GM19395 (cell line): ENCODE measurements at regions not wholly inside any gene's neighbourhood (a gene's known extent, or its start where the extent isn't known, plus 50 kb on each side); places are given as distances from the start of the nearest gene placed in this dataset.

Experiments
- ATAC-seq: cut with Tn5 transposase; IDR thresholded peaks from one replicate; pipeline ENCODE4 v1.9.1; 2021; ENCODE audit warnings: mild to moderate bottlenecking, moderate library complexity; ENCODE audit not compliant: unreplicated experiment

DNA sequence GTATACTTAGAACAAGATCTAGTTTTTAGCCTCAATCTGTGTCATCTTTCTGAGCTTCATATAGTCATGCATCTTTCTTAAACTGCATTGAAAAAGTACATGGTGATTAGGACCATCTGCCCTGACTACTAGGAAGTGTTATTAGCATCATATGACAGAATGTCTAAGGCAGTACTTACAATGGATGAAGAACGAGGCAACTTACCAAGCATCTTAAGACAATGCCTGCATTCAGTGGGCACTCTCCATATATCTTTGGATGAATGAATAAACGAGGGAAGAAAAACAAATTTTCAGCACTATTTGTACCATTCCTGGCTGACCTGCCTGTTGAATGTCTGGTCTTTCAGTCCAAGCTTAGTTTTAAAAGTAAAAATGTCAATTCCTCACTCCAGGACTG lies 185.4 kb upstream of the EPHA3 start:
- ATAC-seq, result no peak

DNA sequence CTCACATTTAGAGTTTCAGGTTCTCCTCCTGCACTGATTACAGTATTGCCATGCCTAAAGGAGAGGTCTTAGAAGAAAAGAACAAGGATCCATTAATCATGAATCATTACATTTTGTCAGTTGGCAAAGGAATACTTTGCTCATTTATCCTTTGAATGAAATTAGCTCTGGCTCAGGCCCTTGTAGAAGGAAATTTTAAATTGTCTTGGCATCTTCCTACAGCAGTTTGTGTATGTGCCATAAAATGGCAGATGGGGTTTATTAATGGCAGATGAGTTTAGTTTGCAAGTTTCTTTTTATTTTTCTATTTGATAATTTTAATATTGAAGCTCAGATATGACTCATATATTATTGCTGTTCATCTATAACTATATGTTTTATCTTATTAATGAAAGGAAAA lies 181.2 kb upstream of the EPHA3 start:
- no peak for ATAC-seq

DNA sequence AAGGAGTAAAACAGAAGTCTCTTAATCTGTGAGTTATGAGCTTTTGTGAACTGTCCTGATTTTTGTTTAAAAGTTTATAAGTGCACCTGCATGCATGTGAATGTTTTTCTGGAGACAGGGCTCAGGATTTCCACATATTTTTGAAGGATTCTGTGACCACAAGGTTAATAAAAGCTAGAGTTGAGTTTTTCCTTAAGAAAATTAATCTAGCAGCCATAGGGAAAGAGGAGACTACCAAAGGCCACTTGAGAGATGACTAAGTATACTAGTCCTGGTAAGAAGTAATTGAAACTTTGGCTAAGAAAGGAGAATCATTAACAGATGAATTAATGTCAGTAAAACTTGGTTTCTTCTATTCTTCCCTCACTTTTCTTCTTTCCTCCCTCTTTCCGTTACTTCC lies 176.8 kb upstream of the EPHA3 start:
- ATAC-seq, result no peak

DNA sequence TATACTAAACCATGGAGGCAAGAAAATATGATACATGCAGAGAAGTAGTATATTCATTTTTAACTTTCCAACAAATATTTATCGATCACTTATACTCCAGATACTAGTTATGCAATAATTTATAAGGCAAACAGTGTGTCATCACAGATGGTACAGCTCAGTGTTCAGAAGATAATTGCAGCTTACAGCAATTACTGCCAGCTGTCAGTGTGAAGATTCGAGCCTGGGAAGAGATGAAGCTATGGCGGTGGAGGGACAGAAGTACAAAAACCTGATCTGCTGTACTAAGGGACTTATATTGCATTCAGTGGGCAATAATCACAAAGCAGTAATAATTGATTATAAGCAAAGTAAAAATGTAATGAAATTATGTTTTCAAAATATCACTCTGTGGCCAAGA lies 170.6 kb upstream of the EPHA3 start:
- no peak for ATAC-seq

DNA sequence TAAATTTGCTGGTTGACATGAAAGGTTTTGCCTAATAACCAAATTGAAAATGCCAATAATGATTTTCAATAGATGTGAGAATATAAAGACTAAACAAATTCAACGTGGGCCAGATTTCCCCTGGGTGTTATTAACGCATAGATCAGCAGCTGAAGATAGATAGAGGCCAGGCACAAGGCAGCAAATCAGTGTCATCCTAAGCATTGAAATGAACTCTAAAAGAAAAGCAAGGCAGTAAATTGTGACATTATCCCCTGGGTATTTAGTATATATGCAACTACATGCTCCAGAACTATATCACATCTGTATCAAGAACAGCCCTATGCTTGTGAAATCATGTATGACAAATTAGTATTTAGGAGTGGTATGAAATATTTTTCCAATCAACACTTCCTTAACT lies 167.1 kb upstream of the EPHA3 start:
- ATAC-seq, result no peak

DNA sequence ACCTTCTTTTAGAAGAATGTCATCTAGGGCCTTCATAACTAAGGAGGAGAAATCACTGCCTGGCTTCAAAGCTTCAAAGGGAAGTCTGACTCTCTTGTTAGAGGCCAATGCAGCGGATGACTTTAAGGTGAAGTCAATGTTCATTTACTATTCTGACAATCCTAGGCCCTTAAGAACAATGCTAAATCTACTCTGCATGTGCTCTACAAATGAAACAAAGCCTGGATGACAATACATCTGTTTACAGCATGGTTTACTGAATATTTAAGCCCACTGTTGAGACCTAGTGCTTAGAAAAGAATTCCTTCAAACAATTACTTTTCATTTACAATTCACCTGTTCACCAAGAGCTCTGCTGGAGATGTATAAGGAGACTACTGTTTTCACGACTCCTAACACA lies 160.4 kb upstream of the EPHA3 start:
- no peak for ATAC-seq

DNA sequence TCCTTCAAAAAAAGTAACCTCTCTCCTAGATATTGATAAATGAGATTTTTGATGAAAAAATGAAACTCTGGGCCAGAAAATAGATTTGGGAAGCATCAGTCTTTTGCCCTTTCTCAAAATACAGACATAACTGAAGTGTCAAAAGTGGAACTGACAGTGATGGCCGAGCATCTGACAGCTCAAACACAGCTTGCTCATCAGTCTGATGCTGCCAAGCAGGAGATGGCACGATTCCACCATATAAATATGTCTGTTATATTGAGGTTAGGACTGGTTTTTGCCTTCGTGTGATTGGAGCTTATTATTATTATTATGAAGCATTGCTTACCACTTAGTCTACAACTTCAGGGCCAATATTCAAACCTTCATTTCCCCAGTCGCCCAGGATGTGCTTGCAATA lies 152.6 kb upstream of the EPHA3 start:
- ATAC-seq, result no peak

DNA sequence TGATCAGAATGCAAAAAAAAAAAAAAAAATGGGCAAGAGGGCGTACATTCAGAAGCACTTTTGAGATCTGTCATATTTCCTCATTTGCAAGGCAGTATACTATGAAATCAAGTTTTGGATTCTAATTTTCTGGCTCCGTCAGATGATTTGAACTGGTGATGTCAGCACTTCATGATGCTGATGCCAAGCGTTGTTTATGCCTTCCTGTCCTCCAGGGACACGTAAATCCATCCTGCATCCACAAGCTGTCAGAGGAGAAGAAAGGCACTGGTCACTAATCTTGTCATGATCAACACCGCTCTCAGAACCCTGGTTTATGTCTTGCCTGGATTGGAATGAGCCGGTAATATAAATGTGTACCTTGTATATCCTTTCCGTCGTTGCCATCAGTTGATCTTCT lies 152.1 kb upstream of the EPHA3 start:
- ATAC-seq, result no peak

DNA sequence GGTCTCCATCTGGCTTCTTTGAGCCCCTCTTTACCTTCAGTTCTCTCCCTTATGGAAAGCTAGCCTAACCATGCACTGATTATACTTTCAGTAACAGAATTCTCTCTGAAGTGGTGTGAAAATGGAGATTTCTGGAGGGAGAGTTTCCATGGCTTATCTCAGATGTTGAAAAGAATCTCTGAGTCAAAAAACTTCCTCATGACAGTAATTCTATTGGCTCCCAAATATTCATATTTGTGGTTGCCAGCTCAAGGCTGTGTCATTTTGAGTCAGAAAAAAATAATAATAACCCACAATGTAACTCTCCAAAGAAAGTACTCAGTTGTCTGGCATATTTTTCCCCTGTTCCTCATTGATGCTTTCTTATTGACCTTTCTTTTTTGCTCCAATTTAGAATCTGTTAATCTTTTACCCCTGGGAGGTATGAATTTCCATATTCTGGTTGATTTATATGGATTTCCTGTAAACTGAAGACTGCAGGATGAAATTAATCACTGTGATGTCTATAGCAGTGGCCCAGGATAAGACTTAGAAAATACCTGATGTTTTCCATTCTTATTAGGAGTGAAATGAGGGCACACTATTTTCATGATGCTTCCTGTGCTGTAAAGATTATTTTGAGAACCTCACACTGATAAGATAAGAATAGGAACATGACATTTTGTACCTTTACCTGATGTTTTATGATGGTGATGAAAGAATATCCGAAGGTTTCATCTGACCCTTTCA lies 149.5 kb upstream of the EPHA3 start:
- ATAC-seq, result no peak

DNA sequence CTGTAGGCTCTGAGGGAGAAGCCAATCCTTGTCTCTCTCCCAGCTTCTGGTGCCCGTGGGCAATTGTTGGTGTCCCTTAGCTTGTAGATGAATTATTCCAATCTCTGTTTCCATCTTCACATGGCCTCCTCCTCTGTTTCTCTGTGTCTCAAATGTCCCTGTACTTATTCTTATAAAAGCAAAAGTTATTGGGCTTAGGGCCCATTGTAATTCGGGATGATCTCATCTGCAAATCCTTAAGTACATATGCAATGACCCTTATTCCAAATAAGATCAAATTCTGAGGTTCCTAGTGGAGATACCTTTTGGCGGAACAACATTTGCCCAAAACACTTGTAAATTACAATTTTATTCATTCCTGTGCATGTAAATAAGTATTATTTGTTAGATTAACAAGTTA lies 147.4 kb upstream of the EPHA3 start:
- no peak for ATAC-seq

DNA sequence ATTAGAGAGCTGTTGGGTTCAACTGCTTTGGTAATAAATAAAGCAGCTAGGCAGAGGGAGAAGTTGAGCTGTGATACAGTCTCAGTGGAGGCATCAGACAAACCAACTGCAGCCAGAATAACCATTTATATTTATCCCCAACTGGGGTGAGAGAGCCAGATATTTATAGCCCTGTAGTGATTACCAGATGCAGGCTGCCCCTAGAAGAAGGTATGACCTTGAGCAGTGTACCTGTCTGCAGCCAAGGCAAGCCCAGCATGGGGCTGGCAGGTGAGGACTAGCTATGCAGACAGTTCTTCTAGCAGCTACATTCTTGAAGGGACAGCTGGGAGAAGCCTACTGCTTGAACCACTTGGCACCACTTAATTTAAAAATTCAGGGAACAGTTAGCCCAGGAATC lies 144.4 kb upstream of the EPHA3 start:
- ATAC-seq, result no peak

DNA sequence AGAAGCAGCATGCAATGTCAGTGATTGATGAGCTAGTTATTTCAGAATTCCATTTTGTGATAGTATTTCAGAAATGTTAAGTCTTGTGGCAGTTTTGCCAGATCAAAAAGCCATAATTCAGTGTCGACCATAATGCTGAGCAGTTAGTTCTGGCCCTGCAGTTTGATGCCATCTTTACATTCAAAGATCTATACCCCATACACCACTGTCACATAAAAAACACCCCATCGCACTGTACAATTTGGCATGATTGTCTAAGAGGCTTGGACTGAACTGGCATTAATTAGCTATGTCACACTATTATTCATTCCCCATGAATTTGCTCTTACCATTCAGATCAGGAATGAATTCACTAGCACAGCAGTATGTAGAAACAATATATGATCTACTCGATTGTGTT lies 127.7 kb upstream of the EPHA3 start:
- no peak for ATAC-seq

DNA sequence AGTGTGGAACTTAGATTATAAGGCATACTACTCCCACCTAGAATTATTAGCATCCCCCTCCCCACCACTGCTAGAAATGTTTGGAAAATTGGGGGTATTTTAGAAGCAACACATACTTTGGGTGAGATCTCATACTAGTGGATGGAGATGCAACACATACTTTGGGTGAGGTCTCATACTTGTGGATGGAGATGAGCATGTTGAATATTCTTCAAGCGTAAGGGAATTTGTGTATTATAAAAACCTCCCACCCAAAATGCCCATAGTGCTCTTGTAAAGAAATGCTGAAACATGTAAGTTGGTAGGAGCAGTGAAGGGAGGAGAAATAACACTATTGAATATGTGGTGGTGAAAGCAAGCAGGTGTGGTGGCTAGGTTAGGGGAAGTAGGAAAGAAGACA lies 124.0 kb upstream of the EPHA3 start:
- no peak for ATAC-seq

DNA sequence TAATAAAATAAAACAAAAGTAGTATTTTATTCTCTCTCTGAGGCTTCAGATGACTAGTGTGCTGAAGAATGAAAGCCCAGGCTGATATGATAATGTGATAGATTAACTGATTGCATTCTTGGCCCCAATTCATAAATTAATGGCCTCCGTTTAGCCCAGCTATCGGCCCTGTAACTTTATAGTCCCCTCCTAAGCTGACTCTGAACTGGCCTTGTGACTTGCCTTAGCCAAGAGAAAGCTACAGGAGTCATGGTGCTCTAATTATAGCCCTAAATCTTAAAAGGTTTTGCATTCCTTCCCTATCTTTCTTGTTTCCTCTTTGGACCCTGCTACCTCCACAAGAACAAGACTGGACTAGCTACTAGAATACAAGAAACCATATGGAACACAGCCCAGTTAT lies 123.2 kb upstream of the EPHA3 start:
- no peak for ATAC-seq

DNA sequence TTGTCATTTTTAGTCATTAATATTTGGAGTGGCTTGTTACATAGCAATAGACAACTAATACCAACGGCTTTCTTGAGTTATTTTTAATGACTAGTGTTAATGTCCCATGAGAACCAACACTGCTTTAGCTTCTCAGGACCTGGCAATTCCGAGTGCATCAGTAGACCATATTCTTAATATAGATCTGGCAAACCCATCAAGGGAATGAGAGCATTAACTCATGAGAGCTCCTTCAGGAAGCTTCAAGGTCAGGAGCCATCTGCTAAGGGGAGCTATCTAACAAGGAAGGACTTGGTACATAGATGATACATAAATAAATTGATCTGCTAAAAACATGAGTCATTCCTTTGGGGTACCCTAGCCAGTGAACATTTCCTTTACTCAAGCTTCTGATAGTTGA lies 122.6 kb upstream of the EPHA3 start:
- no peak for ATAC-seq

DNA sequence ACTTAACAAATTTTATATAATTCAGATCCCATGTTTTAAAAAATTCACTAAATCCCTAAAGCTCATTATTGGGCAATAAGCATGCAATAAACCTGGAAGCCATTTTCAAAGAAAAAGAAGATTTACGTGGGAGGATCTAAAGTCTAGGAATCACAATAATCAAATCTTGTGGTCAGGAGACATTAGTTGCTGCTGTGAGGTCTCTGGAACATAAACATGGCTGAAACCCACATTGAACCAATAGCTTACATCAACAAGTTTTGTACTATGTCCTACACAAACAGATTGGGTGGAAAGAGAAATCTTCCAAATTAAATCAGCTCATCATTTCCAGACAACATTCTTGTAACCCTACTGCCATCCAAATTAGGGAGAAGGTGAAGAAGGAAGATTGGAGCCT lies 121.9 kb upstream of the EPHA3 start:
- no peak for ATAC-seq

DNA sequence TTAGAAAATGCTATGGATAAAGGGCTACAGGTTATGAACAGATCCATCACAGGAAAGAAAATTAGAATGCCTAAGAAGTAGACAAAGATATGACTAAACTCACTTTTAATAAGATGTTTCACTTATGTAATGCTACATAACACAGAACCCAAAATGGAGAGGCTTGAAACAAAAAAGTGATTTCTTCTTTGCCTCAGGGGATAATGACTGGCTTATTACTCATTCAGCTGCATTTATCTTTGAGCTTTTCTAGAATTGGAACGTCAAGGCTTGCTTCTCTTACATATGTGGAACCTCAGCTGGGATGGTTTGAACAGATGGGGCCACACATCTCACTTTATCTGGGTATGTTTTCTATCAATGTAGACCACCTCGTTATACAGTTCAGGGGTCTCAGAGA lies 120.6 kb upstream of the EPHA3 start:
- ATAC-seq, result no peak

DNA sequence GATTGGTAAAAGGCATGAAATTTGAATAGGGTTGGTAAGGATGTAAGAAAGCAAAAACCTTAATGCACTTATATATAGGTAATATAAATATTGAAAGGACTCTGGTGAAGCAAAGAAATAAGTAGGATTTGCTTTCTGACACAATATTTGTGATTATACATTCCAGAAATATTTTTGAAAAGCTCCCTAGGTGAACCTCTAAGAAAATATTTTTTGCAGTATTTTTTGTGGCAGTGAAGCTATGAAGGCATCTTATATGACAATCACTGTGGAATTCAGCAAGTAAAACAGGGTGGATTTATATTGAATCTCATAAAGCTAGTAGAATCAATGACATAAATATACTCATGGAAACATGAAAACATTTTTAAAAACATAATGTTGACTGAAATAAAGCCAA lies 119.6 kb upstream of the EPHA3 start:
- no peak for ATAC-seq

DNA sequence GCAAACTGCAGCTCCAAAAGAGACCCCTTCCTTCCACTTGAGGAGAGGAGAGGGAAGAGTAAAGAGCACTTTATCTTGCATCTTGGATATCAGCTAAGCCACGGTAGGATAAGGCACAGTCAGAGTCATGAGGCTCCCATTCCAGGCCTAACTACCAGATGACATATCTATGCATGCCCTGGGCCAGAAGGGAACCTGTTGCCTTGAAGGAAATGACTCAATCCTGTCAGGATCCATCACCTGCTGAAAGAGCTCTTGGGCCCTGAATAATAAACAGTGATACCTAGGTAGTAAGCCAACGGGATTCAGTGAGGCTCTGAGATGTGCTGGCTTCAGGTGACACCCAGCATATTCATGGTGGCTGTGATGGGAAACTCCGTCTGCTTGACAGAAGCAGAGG lies 118.5 kb upstream of the EPHA3 start:
- ATAC-seq, result no peak

DNA sequence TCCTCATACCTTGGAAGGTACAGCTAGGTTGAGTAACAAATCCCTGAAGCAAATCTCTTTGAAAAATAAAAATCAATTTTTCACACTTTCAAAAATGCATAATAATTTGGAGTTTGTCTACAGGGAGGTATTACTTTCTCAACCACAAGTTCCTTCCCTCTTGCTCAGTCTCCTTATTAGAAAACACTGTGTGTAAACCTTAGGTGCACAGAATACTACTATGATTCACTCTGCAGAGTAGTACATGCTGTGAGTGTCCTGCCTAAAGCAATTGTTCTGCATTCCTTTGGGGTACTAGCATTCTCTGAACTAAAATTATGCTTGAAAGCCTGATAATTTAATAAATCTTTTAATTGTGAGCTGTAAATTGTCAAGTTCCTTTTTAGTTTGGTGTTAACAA lies 115.9 kb upstream of the EPHA3 start:
- ATAC-seq, result no peak

DNA sequence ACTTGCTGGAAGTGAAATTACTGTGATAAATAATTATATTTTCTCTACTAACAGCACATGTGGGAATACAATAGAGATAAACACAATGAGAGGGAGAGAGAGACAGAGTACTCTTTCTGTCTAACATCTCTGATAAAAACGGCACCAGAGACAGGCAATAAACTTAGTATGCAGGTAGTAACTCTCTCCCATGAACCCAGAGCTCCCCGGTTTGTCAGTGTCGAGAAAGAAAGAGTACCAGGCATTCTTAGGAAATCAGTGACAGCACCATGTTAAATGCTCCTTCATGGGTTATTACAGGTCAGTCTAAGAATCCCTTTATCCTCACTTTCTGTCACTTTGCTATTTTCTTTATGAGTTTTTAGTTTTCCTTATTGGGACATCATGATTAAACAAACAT lies 110.7 kb upstream of the EPHA3 start:
- ATAC-seq, result no peak

DNA sequence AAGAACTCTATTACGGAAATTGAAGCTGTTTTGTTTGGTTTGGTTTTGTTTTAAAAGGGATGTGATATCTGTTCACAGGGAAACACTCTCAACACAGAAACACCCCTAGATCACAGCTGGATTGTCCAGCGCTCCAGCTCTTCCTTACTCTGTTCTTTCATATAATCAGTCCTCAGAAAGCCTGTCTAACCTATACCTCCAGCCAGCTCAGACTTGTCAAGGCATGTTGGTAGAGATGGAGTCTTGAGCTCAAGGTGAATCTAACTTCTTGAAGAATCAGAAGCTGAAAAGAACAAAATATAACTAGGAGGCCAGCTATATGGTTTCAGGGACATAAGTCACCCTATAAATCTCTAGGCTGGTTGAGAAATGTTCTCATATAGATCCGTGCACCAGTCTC lies 110.2 kb upstream of the EPHA3 start:
- no peak for ATAC-seq

DNA sequence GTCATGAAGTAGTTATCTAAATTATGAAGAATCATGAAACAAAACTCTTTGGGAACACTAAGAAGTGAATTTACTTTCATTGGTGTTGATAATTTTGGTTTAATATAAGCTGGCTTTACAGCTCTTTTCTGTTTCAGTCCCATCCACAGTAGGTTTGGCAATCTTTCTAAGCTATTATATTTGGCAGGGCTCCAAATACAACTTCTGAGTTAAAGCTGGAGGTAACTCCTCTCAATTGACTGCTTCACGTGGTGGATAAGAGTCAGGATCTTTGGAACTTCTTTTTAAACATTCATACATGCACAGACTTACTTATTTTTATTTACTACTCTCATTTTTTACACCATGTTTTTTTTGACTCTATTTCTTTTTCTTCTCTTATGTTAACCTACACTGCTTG lies 106.5 kb upstream of the EPHA3 start:
- ATAC-seq, result no peak

DNA sequence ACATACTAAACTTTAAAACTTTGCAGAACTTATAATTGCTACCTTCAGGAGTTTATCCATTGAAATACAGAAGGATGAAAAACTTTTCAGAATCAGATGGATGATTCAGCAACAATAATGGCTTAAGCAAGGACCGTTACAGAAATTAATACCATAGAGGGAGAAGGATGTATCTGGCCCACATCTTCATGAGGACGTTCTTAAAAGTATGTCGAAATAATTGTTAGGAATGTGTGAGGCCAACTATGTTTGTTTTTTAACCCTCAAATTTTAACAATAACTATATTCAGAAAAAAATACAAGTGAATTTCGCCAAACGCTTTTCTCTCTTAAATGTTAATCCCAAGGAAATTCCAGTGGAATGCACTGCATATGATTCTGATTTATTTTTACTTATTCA lies 105.2 kb upstream of the EPHA3 start:
- no peak for ATAC-seq
